HG03354 (cell line): ENCODE measurements at regions not wholly inside any gene's neighbourhood (a gene's known extent, or its start where the extent isn't known, plus 50 kb on each side); places are given as distances from the start of the nearest gene placed in this dataset.
"Not testable (repeated sequence)": the region's sequence is repeated elsewhere in the genome, so short reads cannot be mapped to it uniquely, and the experiment has no call there.

Source experiments
- ATAC-seq: cut with Tn5 transposase; IDR thresholded peaks from one replicate; pipeline ENCODE4 v1.9.1; 2021; ENCODE audit warnings: mild to moderate bottlenecking; ENCODE audit not compliant: unreplicated experiment, poor library complexity, severe bottlenecking

DNA sequence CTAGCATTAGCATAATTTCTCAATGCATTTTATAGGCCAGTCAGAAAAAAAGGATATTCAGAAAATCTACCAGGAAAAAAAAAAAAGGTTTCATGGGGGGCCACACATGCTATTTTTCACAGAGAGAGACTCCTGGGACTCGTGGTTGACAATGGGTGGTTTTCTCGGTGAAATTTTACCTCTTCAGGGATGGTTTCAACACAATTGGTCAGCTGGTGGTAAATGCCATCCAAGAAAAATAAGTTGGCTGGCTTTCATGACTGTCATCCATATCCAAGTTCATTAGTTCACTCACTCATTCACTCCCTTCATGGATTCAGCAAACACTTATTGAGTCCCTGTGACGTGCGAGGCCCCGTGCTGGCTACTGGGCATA lies 217.3 kb downstream of the SHQ1 start:
- ATAC-seq: no peak

DNA sequence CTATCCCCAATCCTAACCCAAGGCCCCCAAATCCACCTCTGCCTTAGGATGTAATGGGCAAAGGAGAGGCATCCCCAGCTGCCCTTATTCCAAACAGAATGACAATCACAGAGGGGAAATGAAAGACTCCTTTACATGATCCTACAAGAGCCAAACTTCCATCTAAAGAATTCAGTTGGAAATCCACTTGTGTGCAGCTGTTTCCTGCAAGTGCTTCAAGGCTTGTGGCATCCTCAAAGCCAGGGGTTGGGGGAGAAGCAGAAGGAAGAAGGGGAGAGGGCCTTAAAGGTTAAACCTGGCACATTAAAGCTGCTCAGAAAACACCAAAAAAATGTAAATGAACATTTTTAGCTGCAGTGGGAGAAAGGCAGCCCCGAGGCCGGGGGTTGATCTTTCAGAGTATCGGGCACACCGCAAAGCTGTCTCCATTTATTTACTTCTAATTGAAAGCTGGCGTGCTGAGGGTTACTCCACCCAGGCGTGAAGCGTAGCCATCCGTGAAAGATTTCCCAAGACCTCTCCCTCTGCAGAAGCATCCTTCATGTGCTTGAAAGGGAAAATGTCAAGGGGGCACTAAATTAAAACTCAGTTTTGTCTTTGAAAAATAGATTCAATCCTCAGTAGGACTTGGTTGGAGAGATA lies 217.8 kb downstream of the SHQ1 start:
- no peak for ATAC-seq

- ATAC-seq: peak; percentile 64
Measured at GRCh38 chr3:72629191-72629631, 219.0 kb downstream of the SHQ1 start.

- ATAC-seq: no peak
Measured at GRCh38 chr3:72628065-72628464, 220.2 kb downstream of the SHQ1 start.

DNA sequence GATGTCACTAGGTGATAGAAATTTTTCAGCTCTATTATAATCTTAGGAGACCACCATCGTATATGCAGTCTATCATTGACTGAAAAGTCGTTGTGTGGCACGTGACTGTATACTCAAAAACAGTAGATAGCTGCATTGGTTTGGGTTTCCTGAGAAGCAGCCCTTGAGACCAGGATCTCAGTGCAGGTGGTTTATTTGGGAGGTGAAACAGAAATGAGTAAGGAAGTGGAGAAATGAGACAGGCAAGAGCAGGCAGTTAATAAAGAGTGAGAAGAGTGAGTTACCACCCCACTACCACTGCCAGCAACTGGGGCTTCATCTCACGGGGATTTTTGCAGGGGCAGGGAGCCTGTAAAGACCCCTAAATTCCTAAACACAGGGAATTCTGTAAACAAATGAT lies 221.0 kb downstream of the SHQ1 start:
- ATAC-seq: no peak

DNA sequence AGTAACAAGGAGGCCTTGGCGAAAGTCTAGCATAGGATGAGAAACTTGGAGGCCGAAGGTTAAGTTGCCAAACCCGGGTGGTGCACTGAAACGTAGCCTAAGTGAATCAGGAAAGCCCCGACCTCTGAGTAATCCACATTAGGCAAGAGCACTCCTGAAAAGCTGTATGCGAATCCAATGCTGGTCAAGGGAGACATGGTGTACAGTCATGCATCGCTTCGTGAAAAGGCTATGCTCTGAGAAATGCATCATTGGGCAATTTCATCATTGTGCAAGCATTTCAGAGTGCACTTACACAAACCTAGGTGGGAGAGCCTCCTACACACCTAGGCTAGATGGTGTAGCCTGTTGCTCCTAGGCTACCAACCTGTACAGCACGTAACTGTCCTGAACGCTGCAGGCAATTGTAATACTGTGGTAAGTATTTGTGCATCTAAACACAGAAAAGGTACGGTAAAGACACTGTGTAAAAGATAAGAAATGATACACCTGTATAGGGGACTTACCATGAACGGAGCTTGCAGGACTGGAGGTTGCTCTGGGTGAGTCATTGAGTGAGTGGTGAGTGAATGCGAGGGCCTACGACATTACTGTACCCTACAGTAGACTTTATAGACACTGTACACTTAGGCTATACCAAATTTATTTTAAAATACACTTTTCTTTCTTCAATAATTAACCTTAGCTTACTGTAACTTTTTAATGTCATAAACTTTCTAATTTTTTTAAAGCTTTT lies 222.5 kb downstream of the SHQ1 start:
- no peak for ATAC-seq

- no peak for ATAC-seq
Measured at GRCh38 chr3:72624656-72625055, 223.6 kb downstream of the SHQ1 start.

- ATAC-seq: no peak
Measured at GRCh38 chr3:72618739-72619138, 229.5 kb downstream of the SHQ1 start.

GRCh38 chr3:72617424-72618024 lies 230.7 kb downstream of the SHQ1 start:
- ATAC-seq: no peak

DNA sequence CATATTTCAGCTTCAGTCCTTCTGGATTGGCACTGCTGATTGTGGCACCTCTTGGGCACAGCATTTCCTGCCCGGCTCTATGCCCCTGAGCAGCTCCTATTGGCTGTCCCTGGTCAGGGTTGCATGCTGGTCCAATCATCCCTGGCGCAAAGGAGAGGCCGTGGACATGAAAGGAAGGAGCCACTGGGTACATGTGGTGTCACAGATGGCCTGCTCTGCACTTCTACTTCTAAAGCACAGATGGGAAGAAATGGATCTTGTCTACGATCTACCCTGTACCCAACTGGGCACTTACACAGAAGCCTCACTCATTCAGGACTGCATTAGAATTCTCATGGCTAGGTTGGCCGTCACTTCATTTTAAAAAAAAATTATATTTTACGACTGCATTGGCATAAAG lies 232.5 kb downstream of the SHQ1 start:
- no peak for ATAC-seq

DNA sequence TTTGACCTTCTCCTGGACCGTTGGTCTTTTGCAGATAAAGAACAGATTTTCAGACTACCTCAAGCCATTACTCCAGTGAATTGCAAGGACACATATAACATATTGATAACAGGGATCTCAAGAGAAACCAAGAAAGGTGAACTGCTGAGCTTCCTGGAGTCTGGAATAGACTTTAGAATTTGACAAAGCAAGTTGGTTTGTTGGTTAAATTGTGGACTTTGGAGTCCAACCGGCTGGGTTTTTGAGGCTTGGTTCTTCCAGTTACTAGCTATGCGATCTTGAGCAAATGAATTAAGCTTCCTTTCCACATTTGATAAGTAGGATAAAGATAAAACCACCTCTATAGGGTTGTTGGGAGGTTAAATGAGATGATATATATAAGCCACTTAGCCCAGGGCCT lies 233.1 kb downstream of the SHQ1 start:
- no peak for ATAC-seq

DNA sequence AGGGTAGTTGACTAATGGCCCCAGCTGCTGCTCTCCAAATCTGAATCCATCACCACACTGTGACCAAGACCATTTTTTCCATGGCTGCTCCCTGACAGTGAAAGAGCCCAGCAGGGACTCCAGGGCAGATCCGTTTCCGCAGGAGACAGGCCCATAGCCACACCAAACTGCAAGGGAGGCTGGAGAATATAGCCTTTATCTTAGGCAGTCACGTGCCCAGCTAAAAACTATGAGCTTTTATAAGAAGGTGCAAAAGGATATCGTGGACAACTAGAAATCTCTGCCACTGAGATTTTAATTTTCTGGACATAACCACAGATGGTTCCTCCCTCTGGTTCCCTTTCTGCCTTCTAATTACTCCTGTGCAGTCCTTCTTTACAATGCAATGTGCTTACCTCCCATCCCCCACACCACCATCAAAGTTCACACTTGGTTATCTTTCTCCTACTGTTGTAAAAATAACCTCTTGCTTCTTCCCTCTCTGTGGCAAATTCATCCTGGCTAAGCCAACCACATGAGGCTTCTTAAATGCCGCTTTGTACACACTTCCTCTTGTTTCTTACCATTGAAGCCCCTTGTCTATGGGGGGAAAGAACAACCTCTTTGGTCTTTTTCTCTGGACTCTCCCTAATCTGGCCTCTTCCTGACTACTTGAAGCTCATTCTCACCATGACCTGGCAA lies 233.7 kb downstream of the SHQ1 start:
- no peak for ATAC-seq

DNA sequence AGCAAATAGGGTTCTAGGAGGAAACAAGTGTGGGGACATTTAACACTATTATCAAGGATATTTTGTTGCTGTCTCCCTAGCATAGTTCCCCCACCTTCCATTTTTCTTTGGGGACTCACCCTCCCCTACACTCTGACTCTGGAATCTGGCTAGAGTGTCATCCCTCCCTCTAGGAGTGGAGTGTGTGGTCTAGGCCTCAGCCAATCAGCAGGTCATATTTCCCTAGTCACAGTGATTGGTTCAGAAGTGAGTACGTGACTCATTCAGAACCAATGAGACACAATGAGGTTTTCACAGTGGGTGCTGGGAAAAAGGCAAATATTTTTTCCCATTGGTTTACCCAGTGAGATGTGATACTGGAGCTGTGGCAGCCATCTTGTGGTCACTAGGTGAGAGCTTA lies 234.4 kb downstream of the SHQ1 start:
- no peak for ATAC-seq

DNA sequence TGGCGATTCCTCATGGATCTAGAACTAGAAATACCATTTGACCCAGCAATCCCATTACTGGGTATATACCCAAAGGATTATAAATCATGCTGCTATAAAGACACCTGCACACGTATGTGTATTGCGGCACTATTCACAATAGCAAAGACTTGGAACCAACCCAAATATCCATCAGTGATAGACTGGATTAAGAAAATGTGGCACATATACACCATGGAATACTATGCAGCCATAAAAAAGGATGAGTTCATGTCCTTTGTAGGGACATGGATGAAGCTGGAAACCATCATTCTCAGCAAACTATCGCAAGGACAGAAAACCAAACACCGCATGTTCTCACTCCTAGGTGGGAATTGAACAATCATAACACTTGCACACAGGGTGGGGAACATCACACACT lies 239.1 kb downstream of the SHQ1 start:
- not testable (repeated sequence) for ATAC-seq

GRCh38 chr3:72606005-72606800 lies 242.0 kb downstream of the SHQ1 start:
- ATAC-seq: no peak

DNA sequence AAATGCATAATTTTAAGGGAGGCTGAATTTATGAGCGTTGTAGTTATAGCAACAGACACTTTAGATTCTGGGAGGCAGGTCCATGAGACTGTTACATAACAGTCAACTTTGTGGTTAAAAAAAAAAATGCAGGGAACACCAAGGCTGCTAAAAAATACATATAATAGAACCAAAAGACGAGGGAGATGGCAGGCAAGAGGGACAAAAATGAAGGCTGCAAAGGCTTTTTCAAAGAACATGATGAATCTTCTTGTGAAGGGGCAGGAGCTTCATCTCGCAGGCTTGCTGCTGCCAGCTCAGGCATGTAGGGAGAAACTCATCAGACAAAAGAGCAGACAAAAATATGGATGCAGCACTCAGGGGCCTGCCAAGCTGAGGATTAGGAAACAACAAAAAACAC lies 243.9 kb downstream of the SHQ1 start:
- ATAC-seq: no peak

DNA sequence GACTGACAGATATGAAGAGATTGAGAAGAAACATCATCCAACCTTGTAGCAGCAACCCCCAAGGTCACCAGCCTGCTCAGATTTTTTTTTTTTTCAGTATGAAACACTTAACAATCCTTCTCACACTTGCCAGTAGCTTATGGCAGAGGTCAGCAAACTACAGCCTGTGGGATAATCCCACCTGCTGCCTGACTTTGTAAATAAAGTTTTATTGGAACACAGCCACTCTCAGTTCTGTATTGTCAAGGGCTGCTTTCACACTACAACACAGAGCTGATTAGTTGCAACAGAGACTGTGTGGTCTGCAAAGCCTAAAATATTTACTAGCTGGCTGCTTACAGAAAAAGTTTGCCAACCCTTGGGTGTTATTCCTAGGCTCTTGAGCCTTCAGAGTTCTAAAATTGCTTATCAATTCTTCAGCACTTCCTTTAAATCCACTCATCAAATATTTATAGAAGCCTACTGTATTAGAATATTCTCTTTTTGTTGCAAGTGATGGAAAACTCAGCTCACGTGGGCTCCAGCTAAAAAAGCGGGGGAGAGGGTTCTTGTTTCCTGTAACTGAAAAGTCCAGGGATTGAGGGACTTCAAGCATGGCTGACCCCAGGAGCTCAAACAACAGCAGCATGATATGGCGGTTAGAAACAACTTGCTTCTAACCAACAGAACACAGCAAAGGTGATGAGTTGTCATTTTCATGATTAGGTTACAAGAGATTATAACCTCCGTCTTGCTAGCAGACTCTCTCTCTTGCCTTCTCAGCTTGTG lies 246.1 kb downstream of the SHQ1 start:
- no peak for ATAC-seq

- no peak for ATAC-seq
Measured at GRCh38 chr3:72601060-72601459, 247.2 kb downstream of the SHQ1 start.

- ATAC-seq: no peak
Measured at GRCh38 chr3:72597756-72598195, 250.5 kb downstream of the SHQ1 start.
